ENCODE measurements at regions not wholly inside any gene's neighbourhood (a gene's known extent, or its start where the extent isn't known, plus 50 kb on each side); places are given as distances from the start of the nearest gene placed in this dataset.

- TF ChIP-seq JUN (IDR thresholded peaks at IDR 0.05; ENCODE audit: borderline replicate concordance, insufficient read depth, insufficient read length, low read depth) = no peak
- TF ChIP-seq POLR2AphosphoS5 (IDR thresholded peaks at IDR 0.05; ENCODE audit: insufficient read depth, low read depth, low read length) = no peak
- no peak for TF ChIP-seq CTCF (IDR thresholded peaks at IDR 0.05; ENCODE audit: extremely low read depth in 1 of 2, insufficient read depth in 1 of 2, low read depth in 1 of 2, low read length in 2 of 2)
- no peak for TF ChIP-seq POLR2A (IDR thresholded peaks at IDR 0.05; ENCODE audit: low read depth, low read length)
These were observed 371.9 kb upstream of the NWD2 start for GRCh38 chr4:36872679-36873078.
